CD1c-positive myeloid dendritic cell (primary cell): ENCODE measurements at regions not wholly inside any gene's neighbourhood (a gene's known extent, or its start where the extent isn't known, plus 50 kb on each side); places are given as distances from the start of the nearest gene placed in this dataset.
"Not testable (repeated sequence)": the region's sequence is repeated elsewhere in the genome, so short reads cannot be mapped to it uniquely, and the experiment has no call there.

Experiments used
- DNase-seq: peaks from one replicate; pipeline ENCODE4 v3.0.0-alpha.2; 2016; ENCODE audit errors: extremely low spot score

DNA sequence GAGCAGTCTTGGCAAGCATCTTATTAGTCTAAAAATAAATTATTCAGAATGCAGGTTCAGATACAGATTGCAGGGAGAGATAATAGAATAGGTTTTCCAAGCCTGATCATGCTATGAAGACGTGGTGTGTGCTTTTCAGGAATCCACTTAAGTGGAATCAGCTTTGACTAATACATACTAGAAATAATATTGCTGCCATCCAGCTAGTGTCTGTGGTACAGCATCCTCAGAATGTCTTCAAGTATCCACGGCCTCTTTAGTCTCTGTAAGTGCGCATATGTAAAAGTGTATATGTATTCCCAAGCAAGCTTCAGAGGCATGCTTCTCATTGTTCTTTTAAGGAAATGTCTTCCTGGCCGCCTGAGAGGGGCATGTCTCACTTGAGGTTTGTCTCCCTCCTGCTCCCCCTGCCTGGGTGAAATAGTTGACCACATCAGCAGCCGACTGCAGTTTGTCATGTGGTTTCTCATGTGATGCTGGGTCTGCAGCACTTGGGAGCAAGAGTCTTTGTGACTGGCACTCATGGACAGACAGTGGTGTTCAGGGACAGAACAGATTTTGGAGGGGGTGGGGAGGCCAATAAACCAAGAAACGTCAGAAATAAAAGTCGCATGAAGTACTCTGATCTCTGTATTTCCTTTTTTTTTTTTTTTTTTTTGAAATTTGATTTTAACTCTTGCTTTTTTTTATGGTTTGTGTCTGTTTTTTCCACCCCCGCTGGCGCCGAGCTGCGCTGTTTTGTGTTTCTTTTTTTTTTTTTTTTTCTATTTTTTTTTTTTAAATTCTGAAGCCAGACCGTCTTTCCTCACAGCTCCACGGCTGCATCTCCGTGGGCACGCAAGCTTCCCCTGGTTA, 150.8 kb downstream of the PRL start:
- DNase-seq, result no peak

GRCh38 chr6:22146678-22146930, 150.2 kb downstream of the PRL start:
- no peak for DNase-seq

DNA sequence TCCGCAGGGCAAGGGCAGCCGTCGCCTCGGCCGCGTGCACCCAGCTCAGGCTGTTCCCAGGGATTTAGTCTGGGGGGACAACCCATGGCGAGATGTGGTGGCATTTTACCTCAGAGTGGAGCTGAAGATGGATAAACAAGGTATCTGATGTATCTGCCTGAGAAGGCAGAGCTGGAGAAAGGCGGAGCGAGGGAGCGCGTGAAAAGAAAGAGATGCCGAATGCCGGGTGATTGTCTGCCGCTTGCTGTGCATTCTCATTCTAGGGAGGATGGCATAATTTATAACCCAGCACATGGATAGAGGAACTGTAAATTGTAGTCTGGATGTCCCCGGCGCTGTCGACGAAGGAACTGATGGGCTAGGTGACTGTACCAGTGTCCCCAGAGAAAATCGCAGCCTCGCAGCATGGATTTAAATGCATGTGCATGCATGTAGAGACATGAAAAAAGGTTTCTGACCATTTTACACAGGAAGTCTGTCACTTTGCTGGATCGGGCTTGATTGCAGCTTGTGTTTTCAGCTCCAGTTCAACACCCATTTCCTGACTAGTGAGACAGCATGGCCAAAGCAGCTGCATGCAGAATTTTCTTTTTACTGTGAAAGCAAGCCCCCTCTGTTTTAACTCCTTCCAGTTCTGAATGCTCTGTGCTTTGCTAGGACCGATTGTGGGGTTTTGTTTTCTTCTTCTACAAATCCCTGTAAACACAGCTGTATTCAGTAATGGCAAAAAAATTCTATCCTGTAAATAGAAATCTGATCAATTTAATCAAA, 149.7 kb downstream of the PRL start:
- DNase-seq, result no peak

GRCh38 chr6:22147921-22148776, 148.7 kb downstream of the PRL start:
- DNase-seq, result no peak

GRCh38 chr6:22149096-22149495, 147.7 kb downstream of the PRL start:
- no peak for DNase-seq

GRCh38 chr6:22149501-22150367, 147.1 kb downstream of the PRL start:
- no peak for DNase-seq

DNA sequence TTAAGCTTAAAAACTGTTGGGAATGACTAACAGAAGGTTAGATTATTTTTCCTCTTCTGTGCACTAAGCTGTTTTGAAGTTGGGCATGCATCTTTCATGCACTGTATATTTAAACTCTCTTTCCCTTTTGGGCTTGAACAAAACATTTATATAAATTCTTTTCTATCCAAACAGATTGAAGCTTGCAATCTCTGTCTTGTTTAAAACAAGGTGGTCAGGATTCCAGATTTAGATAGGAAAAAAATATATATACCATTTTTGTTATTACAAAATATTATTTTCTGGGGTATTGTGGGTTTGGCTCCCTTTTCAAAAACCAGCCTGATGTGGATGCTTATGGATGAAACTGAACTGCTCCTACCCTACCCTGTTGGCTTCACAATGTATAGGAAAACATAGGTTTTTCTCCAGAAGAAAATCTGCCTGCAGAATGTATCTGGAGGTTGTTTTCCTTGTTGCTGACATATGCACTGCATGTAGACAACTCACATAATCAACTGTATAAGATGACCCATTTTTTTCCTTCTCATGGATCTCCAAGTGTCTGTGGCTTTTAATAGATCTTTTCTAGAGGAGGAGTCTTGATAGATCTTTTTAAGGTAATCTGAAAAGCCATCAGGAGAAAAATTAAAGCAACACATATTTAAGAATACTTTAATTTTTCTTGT, 146.3 kb downstream of the PRL start:
- DNase-seq, result no peak

- no peak for DNase-seq
These were observed 144.9 kb downstream of the PRL start for GRCh38 chr6:22151892-22152291.

DNA sequence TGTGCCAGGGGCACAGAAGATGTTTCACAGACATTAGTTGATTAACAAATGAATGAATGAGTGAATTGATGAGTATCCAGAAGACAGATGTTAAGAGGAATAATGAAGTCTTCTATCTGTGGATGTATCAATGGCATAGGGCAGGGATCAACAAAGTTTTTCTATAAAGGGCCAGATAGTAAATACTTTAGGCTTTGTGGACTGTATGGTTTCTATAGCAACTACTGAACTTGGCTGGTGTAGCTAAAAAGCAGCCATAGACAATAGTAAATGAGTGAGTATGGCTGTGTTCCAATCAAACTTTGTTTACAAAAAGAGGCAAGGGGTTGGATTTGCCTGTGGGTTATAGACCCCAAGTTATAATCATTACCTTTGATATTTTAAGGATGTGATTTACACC, 144.0 kb downstream of the PRL start:
- DNase-seq, result no peak

- DNase-seq, result peak; percentile 18
These were observed 143.3 kb downstream of the PRL start for GRCh38 chr6:22153384-22154158.

DNA sequence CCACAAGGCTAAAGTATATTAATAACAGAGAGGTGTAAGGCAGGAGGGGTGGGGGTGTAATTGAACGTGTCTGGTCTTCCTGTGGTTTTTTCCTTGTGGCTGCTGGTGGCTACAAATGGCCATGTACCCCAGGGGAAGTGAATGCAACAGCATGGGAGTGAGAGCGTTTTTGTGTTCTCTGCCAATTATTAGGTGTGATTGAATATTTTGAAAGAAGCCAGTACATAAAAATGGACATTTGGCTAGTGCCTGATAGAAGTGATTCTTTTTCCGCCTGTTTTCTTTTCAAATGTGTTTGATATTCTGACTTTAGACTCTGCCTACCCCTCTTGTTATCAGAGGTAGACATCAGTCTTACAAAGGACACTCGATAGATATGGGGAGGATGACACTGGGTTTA, 141.3 kb downstream of the PRL start:
- DNase-seq, result no peak

GRCh38 chr6:22157233-22157632, 139.6 kb downstream of the PRL start:
- DNase-seq, result no peak

GRCh38 chr6:22164236-22164635, 132.6 kb downstream of the PRL start:
- DNase-seq, result no peak

- not testable (repeated sequence) for DNase-seq
These were observed 125.8 kb downstream of the PRL start for GRCh38 chr6:22171006-22171405.

DNA sequence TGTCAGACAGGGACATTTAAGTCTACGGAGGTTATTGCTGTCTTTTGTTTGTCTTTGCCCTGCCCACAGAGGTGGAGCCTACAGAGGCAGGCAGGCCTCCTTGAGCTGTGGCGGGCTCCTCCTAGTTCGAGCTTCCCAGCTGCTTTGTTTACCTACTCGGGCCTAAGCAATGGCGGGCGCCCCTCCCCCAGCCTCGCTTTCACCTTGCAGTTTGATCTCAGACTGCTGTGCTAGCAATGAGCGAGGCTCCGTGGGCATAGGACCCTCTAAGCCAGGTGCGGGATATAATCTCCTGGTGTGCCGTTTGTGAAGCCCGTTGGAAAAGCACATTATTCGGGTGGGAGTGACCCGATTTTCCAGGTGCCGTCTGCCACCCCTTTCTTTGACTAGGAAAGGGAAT, 125.0 kb downstream of the PRL start:
- not testable (repeated sequence) for DNase-seq

- DNase-seq, result no peak
These were observed 123.5 kb downstream of the PRL start for GRCh38 chr6:22173311-22173710.

- DNase-seq, result not testable (repeated sequence)
These were observed 116.6 kb downstream of the PRL start for GRCh38 chr6:22180250-22180649.

DNA sequence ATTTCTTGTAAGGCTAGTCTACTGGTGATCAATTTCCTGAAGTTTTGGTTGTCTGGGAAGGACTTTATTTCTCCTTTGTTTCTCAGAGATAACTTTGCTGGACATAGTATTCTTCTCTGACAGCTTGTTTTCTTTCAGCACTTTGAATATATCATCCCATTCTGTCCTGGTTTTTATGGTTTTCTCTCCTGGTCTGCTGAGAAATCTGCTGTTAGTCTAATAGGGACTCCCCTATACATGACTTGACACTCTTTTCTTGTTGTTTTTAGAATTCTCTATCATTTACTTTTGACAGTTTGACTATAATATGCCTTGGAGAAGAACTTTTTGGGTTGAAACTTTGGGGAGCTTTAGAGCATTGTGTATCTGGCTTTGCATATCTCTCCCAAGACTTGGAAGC, 112.5 kb downstream of the PRL start:
- DNase-seq, result no peak

- DNase-seq, result no peak
These were observed 106.9 kb downstream of the PRL start for GRCh38 chr6:22189946-22190345.
